Sciatic nerve (tissue), 2 donors: ENCODE measurements at regions not wholly inside any gene's neighbourhood (a gene's known extent, or its start where the extent isn't known, plus 50 kb on each side); places are given as distances from the start of the nearest gene placed in this dataset.

Experiments
- ATAC-seq: fragments of 200-7000 bp; cut with Tn5 transposase; one replicate; pipeline ENCODE4 v1.9.1; 2020; ENCODE audit warnings: mild to moderate bottlenecking, moderate library complexity
- DNase-seq: peaks from one replicate; pipeline ENCODE4 v3.0.0-alpha.2; 2020; ENCODE audit warnings: low spot score
- intact Hi-C: fragments of 100-400 bp; cut with DNase I; formaldehyde crosslinking; loops from one replicate; pipeline ENCODE4 v1.14.2; 2022
- donor health status: DM: no; HTN: no; CAD: no.
- donor health status: DM: no; HTN: no; CAD: no.

- ATAC-seq, result no peak
- intact Hi-C loops, result no loop called here
- no peak for DNase-seq
These were observed 150.9 kb upstream of the ODAD2 start for GRCh38 chr10:28149746-28150145.

DNA sequence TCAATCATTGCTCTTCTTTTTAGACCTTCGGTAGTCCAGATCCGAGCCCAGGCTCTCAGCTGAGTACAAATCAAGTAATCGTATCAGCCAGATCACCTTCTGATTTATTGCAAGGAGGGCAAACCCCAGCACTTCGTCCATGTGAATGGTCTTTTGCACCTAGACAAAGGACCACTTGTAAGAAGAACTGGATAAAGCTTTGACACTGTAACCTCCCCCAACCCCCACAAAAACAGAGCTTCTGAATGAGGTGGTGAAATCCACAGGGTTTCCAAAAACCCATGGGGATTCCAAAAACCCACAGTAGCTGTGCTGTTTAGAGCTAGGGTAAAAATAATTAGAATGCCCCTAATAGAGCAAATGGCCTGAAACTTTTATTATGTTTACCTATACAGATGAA lies 148.8 kb upstream of the ODAD2 start:
- no peak for ATAC-seq
- intact Hi-C loops, result no loop called here
- DNase-seq, result no peak

DNA sequence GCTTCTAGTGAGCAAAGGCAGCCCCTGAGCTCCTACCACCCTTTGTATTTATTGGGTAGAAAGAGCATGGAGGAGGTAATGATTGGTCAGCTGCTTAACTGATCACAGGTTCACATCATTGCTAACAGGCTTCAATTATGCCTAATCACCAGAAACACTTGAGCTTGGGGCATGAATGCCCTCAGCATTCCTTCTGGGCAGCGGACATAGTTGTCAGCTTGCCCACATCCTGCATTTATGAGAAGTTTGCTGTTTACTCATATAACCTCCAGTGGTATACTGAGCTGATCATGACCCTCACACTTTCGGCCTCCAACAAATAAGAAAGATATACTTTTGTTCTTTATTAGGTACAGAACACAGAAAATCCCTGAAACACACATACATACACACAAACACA lies 140.3 kb upstream of the ODAD2 start:
- no peak for ATAC-seq
- intact Hi-C loops, result no loop called here
- DNase-seq, result no peak

GRCh38 chr10:28137907-28138880 lies 139.3 kb upstream of the ODAD2 start:
- DNase-seq (no peak), ATAC-seq (no peak)
- intact Hi-C loops, result no loop called here

DNA sequence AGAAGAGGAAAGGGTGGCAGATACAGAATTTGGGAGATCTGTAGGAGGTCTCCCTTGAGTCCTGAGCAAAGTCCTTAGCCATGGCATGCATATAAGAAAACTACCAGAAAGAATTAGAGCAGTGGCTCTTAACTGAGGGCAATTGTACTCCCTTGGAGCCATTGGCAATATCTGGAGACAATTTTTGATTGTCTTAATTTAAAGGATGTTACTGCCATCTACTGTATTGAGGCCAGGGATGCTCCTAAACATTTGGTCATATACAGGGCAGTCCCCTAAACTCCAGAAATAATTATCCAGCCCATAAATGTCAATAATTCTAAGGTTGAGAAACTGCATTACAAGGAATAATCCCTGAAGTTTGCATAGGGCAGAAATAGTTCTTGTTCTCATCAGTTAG lies 136.4 kb upstream of the ODAD2 start:
- intact Hi-C loops, result no loop called here

DNA sequence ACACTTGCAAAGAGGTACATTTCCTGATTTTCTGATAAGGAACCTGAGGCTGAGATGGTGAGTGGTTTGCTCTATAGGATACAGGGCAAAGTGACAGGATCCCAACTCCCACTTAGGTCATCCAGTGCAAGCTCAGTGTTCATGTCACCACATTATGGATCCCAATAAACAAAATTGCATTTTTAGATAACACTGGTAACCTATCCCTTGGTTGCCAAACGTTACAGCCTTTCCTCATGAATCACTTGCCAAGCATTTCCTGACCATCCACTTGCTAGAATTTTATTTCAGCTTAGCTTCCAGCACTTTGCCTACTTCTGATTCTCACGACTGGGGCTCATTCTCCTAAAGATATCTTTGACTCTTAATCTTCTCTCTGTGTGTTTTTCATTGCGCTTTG lies 131.4 kb upstream of the ODAD2 start:
- intact Hi-C loops, result no loop called here
- ATAC-seq (no peak), DNase-seq (no peak)

More for the DNA sequence above, 136.4 kb upstream of the ODAD2 start:
- DNase-seq (no peak), ATAC-seq (no peak)

GRCh38 chr10:28127881-28128280 lies 129.0 kb upstream of the ODAD2 start:
- intact Hi-C loops, result no loop called here
- ATAC-seq (no peak), DNase-seq (no peak)

GRCh38 chr10:28125701-28126100 lies 126.8 kb upstream of the ODAD2 start:
- no peak for ATAC-seq

GRCh38 chr10:28120795-28121194 lies 121.9 kb upstream of the ODAD2 start:
- no peak for ATAC-seq
- intact Hi-C loops, result no loop called here
- DNase-seq, result no peak

More at GRCh38 chr10:28125701-28126100, 126.8 kb upstream of the ODAD2 start:
- no peak for DNase-seq
- intact Hi-C loops, result no loop called here

GRCh38 chr10:28120043-28120749 lies 121.3 kb upstream of the ODAD2 start:
- ATAC-seq (peak; percentile 81), DNase-seq (no peak)
- intact Hi-C loops, result no loop called here

GRCh38 chr10:28118985-28119628 lies 120.2 kb upstream of the ODAD2 start:
- no peak for DNase-seq
- intact Hi-C loops, result no loop called here
- ATAC-seq, result no peak

GRCh38 chr10:28113202-28113601 lies 114.3 kb upstream of the ODAD2 start:
- intact Hi-C loops, result no loop called here
- DNase-seq (no peak), ATAC-seq (no peak)

DNA sequence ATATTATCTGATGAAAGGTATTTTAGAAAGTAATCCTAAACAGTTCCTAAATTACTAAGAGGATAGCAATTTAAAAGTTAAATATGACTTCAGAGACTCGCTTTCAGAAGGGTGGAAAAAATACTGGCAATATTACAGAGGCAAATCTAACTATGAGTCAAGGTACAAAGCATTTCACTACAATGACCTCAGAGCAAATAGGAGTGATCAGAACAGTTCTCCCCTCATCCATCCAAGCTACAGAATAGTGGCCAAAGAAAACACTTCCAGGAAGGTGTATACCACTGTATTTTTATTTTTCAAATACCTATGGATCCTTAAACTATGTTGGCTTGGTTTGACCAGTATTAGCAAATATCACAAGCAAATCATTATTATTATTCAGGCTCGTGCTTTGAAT lies 112.8 kb upstream of the ODAD2 start:
- DNase-seq, result no peak
- intact Hi-C loops, result no loop called here
- ATAC-seq, result no peak

DNA sequence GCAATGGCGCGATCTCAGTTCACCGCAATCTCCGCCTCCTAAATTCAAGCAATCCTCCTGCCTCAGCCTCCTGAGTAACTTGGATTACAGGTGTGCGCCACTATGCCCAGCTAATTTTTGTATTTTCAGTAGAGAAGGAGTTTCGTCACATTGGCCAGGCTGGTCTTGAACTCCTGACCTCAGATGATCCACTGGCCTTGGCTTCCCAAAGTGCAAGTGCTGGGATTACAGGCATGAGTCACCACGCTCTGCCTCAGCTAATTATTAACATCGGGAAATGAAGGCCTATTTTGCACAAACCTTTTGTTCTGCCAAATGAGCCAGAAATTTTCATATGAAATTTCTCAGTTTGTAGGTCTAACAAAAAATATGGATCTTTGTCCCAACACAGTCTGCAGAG lies 106.7 kb upstream of the ODAD2 start:
- no peak for ATAC-seq
- DNase-seq, result no peak
- intact Hi-C loops, result no loop called here

DNA sequence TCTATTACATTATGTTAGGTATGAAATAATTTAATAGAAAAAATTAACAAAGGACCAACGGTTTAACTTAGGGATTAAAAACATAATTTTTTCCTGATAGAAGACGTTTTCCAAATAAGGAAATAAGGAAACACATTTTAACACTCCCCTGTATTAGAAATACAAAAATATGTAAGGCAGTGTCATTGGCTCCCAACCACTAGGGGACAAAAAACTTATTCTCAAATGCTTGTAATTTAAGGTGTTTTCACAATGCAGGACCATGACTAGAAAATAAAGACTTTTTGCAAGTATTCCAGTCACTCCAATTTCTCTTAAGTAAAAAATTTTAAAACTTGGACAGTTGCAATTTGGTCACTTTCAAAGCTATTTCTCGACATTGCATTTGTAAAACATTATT lies 98.8 kb upstream of the ODAD2 start:
- ATAC-seq (no peak), DNase-seq (no peak)
- intact Hi-C loops, result no loop called here

- DNase-seq (no peak), ATAC-seq (no peak)
- intact Hi-C loops, result no loop called here
These were observed 97.0 kb upstream of the ODAD2 start for GRCh38 chr10:28095791-28096378.

DNA sequence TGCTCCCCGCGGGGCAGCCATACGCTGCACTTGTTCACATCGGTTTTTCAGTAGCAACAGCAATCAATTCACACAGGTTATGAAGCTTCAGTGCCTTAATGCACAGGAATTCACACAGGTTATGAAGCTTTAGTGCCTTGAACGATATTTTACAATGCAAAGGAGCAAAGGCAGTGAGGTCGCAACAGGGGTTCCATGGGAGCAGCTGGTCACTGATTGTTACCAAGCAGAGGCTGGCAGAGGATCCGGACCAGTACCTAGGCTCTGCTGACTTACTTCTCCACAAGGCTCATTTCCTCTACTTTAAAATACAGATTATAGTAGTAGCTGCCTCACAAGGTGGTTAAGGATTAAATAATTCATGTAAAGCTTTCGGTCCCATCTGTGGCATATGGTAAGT lies 95.2 kb upstream of the ODAD2 start:
- intact Hi-C loops, result no loop called here
- ATAC-seq (no peak), DNase-seq (no peak)

DNA sequence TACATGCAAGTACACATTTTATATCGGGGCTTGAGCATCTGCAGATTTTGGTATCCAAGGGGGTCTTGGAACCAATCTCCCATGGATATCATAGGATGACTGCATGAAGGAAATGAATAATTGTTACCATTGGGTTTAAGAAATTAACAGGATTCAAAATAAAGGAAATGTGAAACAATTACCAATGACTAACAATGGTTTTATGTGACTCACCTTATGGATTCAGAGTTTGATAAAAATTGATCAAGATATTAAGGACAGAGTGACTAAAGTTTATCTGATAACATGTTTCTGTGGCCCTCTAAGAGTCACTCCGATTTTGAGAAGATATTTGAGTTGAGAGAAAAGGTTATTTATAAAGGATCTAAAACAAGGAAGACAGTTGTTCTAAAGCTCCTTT lies 93.0 kb upstream of the ODAD2 start:
- intact Hi-C loops, result no loop called here
- DNase-seq, result no peak
- no peak for ATAC-seq

GRCh38 chr10:28090506-28090905 lies 91.6 kb upstream of the ODAD2 start:
- ATAC-seq, result no peak
- DNase-seq, result no peak
- intact Hi-C loops, result no loop called here

- intact Hi-C loops, result no loop called here
- ATAC-seq (no peak), DNase-seq (no peak)
These were observed 90.6 kb upstream of the ODAD2 start for GRCh38 chr10:28089467-28089866.
